SK-N-SH (cell line): ENCODE measurements at regions not wholly inside any gene's neighbourhood (a gene's known extent, or its start where the extent isn't known, plus 50 kb on each side); places are given as distances from the start of the nearest gene placed in this dataset.

Experiments
- CTCF ChIA-PET: fragments of 300-600, 350-600 bp; formaldehyde crosslinking; extraction: SDS; loops from one replicate; lab custom pipeline; 2021; lab: Yijun Ruan, JAX
- POLR2A ChIA-PET: fragments of 350-600 bp; sonication (Branson Sonifier 250); formaldehyde crosslinking; extraction: SDS; loops from one replicate; lab custom pipeline; 2020; ENCODE audit warnings: antibody characterized with exemption, inconsistent platforms; lab: Yijun Ruan, JAX
- DNase-seq: peaks from one replicate; pipeline ENCODE4 v3.0.0; 2012
- H2AFZ ChIP-seq: fragments of 200-600 bp; sonication (generic); 2 replicates; pipeline ENCODE4 v1.8.1; 2016; ENCODE audit warnings: antibody characterized with exemption, mild to moderate bottlenecking, low read depth
- H3F3A ChIP-seq: fragments of 200-600 bp; sonication (generic); replicated peaks from 2 replicates; pipeline ENCODE3; 2016; ENCODE audit warnings: antibody characterized with exemption, mild to moderate bottlenecking; ENCODE audit not compliant: insufficient read depth
- H3K27ac ChIP-seq, 2 experiments: fragments of 200-500 bp in 1 of 2; fragments of 200-600 bp in 1 of 2; sonication (Bioruptor generic) in 1 of 2; sonication (generic), shearing (Covaris generic) in 1 of 2; 2 replicates each; pipeline versions ENCODE4 v1.5.1 to v1.6.1; 2014 to 2016; ENCODE audit warnings: low read depth in 2 of 2, inconsistent platforms in 1 of 2, low read length in 1 of 2, mild to moderate bottlenecking in 1 of 2, mixed read lengths in 1 of 2
- H3K27me3 ChIP-seq: fragments of 200-600 bp; sonication (generic), shearing (Covaris generic); 2 replicates; pipeline ENCODE4 v1.6.1; 2016; ENCODE audit warnings: mixed run types; ENCODE audit not compliant: insufficient read depth
- H3K36me3 ChIP-seq, 2 experiments: fragments of 200-500 bp in 1 of 2; fragments of 200-600 bp in 1 of 2; sonication (Bioruptor generic) in 1 of 2; sonication (generic) in 1 of 2; replicated peaks in 1 of 2; 2 replicates each; pipeline versions ENCODE3 to v1.5.1; 2014 to 2016; ENCODE audit warnings: low read length in 1 of 2, mild to moderate bottlenecking in 1 of 2; ENCODE audit not compliant: insufficient read depth in 2 of 2, control insufficient read depth in 1 of 2
- H3K4me1 ChIP-seq, 2 experiments: fragments of 200-500 bp in 1 of 2; fragments of 200-600 bp in 1 of 2; sonication (Bioruptor generic) in 1 of 2; sonication (generic), shearing (Covaris generic) in 1 of 2; 2 replicates each; pipeline versions ENCODE4 v1.5.1 to v1.6.1; 2014 to 2016; ENCODE audit warnings: low read depth in 1 of 2, low read length in 1 of 2, mixed run types in 1 of 2; ENCODE audit not compliant: insufficient read depth in 2 of 2, control insufficient read depth in 1 of 2
- H3K4me2 ChIP-seq: fragments of 200-600 bp; sonication (generic), shearing (Covaris generic); 2 replicates; pipeline ENCODE4 v1.6.1; 2017; ENCODE audit warnings: mixed run types
- H3K4me3 ChIP-seq, 2 experiments: fragments of 200-500 bp in 1 of 2; fragments of 200-600 bp in 1 of 2; sonication (Bioruptor generic) in 1 of 2; sonication (generic), shearing (Covaris generic) in 1 of 2; 2 replicates each; pipeline versions ENCODE4 v1.5.1 to v1.8.1; 2014 to 2016; ENCODE audit warnings: low read depth in 2 of 2, inconsistent platforms in 1 of 2, low read length in 1 of 2, mild to moderate bottlenecking in 1 of 2, mixed read lengths in 1 of 2, moderate library complexity in 1 of 2
- H3K79me2 ChIP-seq: fragments of 200-600 bp; sonication (generic); 2 replicates; pipeline ENCODE4 v1.8.1; 2017; ENCODE audit warnings: mild to moderate bottlenecking; ENCODE audit not compliant: insufficient read depth
- H3K9ac ChIP-seq: fragments of 200-600 bp; sonication (generic); 2 replicates; pipeline ENCODE4 v1.6.1; 2017; ENCODE audit warnings: mixed run types
- H3K9me2 ChIP-seq: fragments of 200-600 bp; sonication (generic); 2 replicates; pipeline ENCODE4 v1.6.1; 2017; ENCODE audit warnings: mixed run types
- H3K9me3 ChIP-seq: fragments of 200-600 bp; sonication (generic); 2 replicates; pipeline ENCODE4 v1.6.1; 2017; ENCODE audit warnings: mixed run types, mild to moderate bottlenecking, moderate library complexity
- H4K20me1 ChIP-seq: fragments of 200-600 bp; sonication (generic); 2 replicates; pipeline ENCODE4 v1.6.1; 2017; ENCODE audit warnings: mild to moderate bottlenecking, mixed run types; ENCODE audit not compliant: insufficient read depth
- CTCF ChIP-seq: fragments of 200-600 bp; sonication (generic); IDR thresholded peaks from 2 replicates; pipeline ENCODE4 v1.6.1; 2017; ENCODE audit warnings: antibody characterized with exemption, mild to moderate bottlenecking, moderate library complexity
- ELF1 ChIP-seq: IDR thresholded peaks from 2 replicates; pipeline ENCODE4 v1.4.0; 2012
- EP300 ChIP-seq, 2 experiments: IDR thresholded peaks; 2 replicates each; pipeline versions ENCODE4 v1.4.0 to v1.6.1; 2012; ENCODE audit warnings: borderline replicate concordance in 1 of 2, low read depth in 1 of 2, low read length in 1 of 2
- FOXM1 ChIP-seq: IDR thresholded peaks from 2 replicates; pipeline ENCODE4 v1.4.0; 2012; ENCODE audit warnings: low read depth, mild to moderate bottlenecking
- GATA2 ChIP-seq: sonication (generic); formaldehyde crosslinking; IDR thresholded peaks from 2 replicates; pipeline ENCODE4 v1.5.0; 2020; ENCODE audit warnings: mild to moderate bottlenecking, missing genetic modification reagents
- IRF3 ChIP-seq: fragments of 150-350 bp; IDR thresholded peaks from 2 replicates; pipeline ENCODE4 v1.6.1; 2016; ENCODE audit warnings: mild to moderate bottlenecking, low read depth, low read length
- JUND ChIP-seq: IDR thresholded peaks from 2 replicates; pipeline ENCODE4 v1.4.0; 2012
- MAX ChIP-seq: IDR thresholded peaks from 2 replicates; pipeline ENCODE4 v1.4.0; 2012; ENCODE audit warnings: low read depth
- MEF2A ChIP-seq: IDR thresholded peaks from 2 replicates; pipeline ENCODE4 v1.4.0; 2012; ENCODE audit warnings: low read depth, borderline replicate concordance
- NFIC ChIP-seq: IDR thresholded peaks from 2 replicates; pipeline ENCODE4 v1.4.0; 2012; ENCODE audit warnings: borderline replicate concordance
- NRF1 ChIP-seq: IDR thresholded peaks from 2 replicates; pipeline ENCODE4 v1.6.1; 2012; ENCODE audit warnings: low read depth, mild to moderate bottlenecking, low read length
- PBX3 ChIP-seq: IDR thresholded peaks from 2 replicates; pipeline ENCODE4; 2012
- SIN3A ChIP-seq: IDR thresholded peaks from 2 replicates; pipeline ENCODE4 v1.6.1; 2012; ENCODE audit warnings: low read depth, mild to moderate bottlenecking, low read length, moderate library complexity, borderline replicate concordance
- SMC3 ChIP-seq: IDR thresholded peaks from 2 replicates; pipeline ENCODE4 v1.6.1; 2012; ENCODE audit warnings: low read depth, low read length, improper control_type of control experiment
- TCF12 ChIP-seq: IDR thresholded peaks from 2 replicates; pipeline ENCODE4 v1.4.0; 2012
- TEAD4 ChIP-seq: IDR thresholded peaks from 2 replicates; pipeline ENCODE4 v1.4.0; 2012; ENCODE audit warnings: mild to moderate bottlenecking, borderline replicate concordance; ENCODE audit not compliant: insufficient read depth
- USF2 ChIP-seq: fragments of 150-350 bp; IDR thresholded peaks from 2 replicates; pipeline ENCODE4 v1.6.1; 2017; ENCODE audit warnings: antibody characterized with exemption, low read length, low read depth, borderline replicate concordance
- ZBTB33 ChIP-seq: IDR thresholded peaks from 2 replicates; pipeline ENCODE4 v1.4.0; 2012; ENCODE audit warnings: low read depth, borderline replicate concordance
- WGBS: methylation state at CpG from one replicate; pipeline ENCODE4 v1.1.6; 2017; ENCODE audit warnings: low lambda C conversion rate; 5-methylcytosine and 5-hydroxymethylcytosine counted together

GRCh38 chr7:111676167-111676566, 113.9 kb upstream of the IMMP2L start:
- ChIA-PET POLR2A (no interaction called here), CTCF (interaction anchor here (0.7 to 2.6 kb wide), 5 partner anchors 8 to 60 kb away, joined by 3 to 17 read pairs (median 4); no protein-coding TSS in a partner anchor)

GRCh38 chr7:111672901-111673300, 110.6 kb upstream of the IMMP2L start:
- Histone ChIP-seq H3K9me3 (no peaks in the 10 kb centered on the region), H3K4me1 (peaks cover 0 to under 1% of the 10 kb centered on the region in 2 experiments; a peak in 2 of 4 replicates), H2AFZ (no peak overlapping the region), H3K9me2 (no peaks in the 10 kb centered on the region), H3K36me3 (no peaks in the 10 kb centered on the region), H3K79me2 (no peaks in the 10 kb centered on the region), H3K9ac (no peak overlapping the region), H3K4me2 (no peak overlapping the region), H4K20me1 (no peaks in the 10 kb centered on the region), H3K27me3 (no peaks in the 10 kb centered on the region), H3F3A (no peaks in the 10 kb centered on the region), H3K27ac (no peak overlapping the region), H3K4me3 (no peak overlapping the region)
- ChIA-PET CTCF (interaction anchor here (1.2 kb wide), 1 partner anchor 10 kb away, joined by 3 read pairs; no protein-coding TSS in a partner anchor), POLR2A (no interaction called here)
- DNase-seq, result no peak
- 43% methylated on average over 6 of the region's 6 CpGs for WGBS
- TF ChIP-seq MAX (no peak), SMC3 (no peak), TCF12 (no peak), FOXM1 (no peak), NFIC (no peak), SIN3A (no peak), JUND (no peak), CTCF (no peak), NRF1 (no peak), ZBTB33 (no peak)

More at GRCh38 chr7:111676167-111676566, 113.9 kb upstream of the IMMP2L start:
- DNase-seq, result no peak
- TF ChIP-seq PBX3 (no peak), IRF3 (no peak), GATA2 (CRISPR knock-in tag) (no peak), SIN3A (no peak), MEF2A (no peak), ELF1 (no peak), JUND (no peak), NRF1 (no peak), USF2 (no peak), TEAD4 (no peak), SMC3 (no peak), EP300 (IDR thresholded peaks at IDR 0.05; ENCODE audit: borderline replicate concordance in 1 of 2, low read depth in 1 of 2, low read length in 1 of 2) (no peak)
- Histone ChIP-seq H3K4me1 (peaks cover 0 to 12% of the 10 kb centered on the region in 2 experiments; a peak in 3 of 4 replicates), H2AFZ (no peak overlapping the region), H4K20me1 (no peaks in the 10 kb centered on the region), H3K9ac (no peak overlapping the region), H3K4me2 (no peak overlapping the region), H3F3A (no peaks in the 10 kb centered on the region), H3K9me2 (no peaks in the 10 kb centered on the region), H3K79me2 (no peaks in the 10 kb centered on the region), H3K9me3 (no peaks in the 10 kb centered on the region), H3K27me3 (no peaks in the 10 kb centered on the region), H3K27ac (no peak overlapping the region), H3K36me3 (no peaks in the 10 kb centered on the region), H3K4me3 (no peak overlapping the region)
